ENCODE measurements at regions not wholly inside any gene's neighbourhood (a gene's known extent, or its start where the extent isn't known, plus 50 kb on each side); places are given as distances from the start of the nearest gene placed in this dataset.

- ChIA-PET CTCF (interaction anchor here (1.0 kb wide), 1 partner anchor 366 kb away, joined by 3 read pairs; no protein-coding TSS in a partner anchor), POLR2A (no interaction called here)
- TF ChIP-seq MYC (IDR thresholded peaks at IDR 0.05; ENCODE audit: borderline replicate concordance, low read length) = no peak
- TF ChIP-seq, protein P1, sequence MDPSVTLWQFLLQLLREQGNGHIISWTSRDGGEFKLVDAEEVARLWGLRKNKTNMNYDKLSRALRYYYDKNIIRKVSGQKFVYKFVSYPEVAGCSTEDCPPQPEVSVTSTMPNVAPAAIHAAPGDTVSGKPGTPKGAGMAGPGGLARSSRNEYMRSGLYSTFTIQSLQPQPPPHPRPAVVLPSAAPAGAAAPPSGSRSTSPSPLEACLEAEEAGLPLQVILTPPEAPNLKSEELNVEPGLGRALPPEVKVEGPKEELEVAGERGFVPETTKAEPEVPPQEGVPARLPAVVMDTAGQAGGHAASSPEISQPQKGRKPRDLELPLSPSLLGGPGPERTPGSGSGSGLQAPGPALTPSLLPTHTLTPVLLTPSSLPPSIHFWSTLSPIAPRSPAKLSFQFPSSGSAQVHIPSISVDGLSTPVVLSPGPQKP (IDR thresholded peaks at IDR 0.05; ENCODE audit: low read depth, low read length) = no peak
- TF ChIP-seq EP300 (IDR thresholded peaks at IDR 0.05) = no peak
- TF ChIP-seq, protein P2, sequence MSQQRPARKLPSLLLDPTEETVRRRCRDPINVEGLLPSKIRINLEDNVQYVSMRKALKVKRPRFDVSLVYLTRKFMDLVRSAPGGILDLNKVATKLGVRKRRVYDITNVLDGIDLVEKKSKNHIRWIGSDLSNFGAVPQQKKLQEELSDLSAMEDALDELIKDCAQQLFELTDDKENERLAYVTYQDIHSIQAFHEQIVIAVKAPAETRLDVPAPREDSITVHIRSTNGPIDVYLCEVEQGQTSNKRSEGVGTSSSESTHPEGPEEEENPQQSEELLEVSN (IDR thresholded peaks at IDR 0.05; ENCODE audit: borderline replicate concordance, low read depth) = no peak
- Histone ChIP-seq H3K27ac (no peak overlapping the region), H3K4me2 (no peak overlapping the region), H3K4me3 (no peak overlapping the region), H3K4me1 (no peaks in the 10 kb centered on the region), H3K9me3 (no peaks in the 10 kb centered on the region)
- no peak for FAIRE-seq
- WGBS (ENCODE audit: missing lambda C conversion rate) = 79% methylated on average over 2 of the region's 2 CpGs
- no peak for DNase-seq (ENCODE audit: low read depth in 1 of 2, low spot score in 1 of 2)
- ATAC-seq = no peak
Observed at GRCh38 chr2:75333646-75334045, 134.3 kb upstream of the TACR1 start.

GRCh38 chr2:75328156-75328555 lies 128.8 kb upstream of the TACR1 start:
- TF ChIP-seq JUN (IDR thresholded peaks at IDR 0.05) (no peak), EHF (CRISPR knock-in tag; IDR thresholded peaks at IDR 0.05) (no peak), RCOR1 (IDR thresholded peaks at IDR 0.05; ENCODE audit: low read depth, low read length) (no peak), RARB (CRISPR knock-in tag; IDR thresholded peaks at IDR 0.05) (no peak)
- Histone ChIP-seq H3K27ac (no peak overlapping the region), H3K9me3 (no peaks in the 10 kb centered on the region), H3K4me2 (no peak overlapping the region), H3K4me1 (no peaks in the 10 kb centered on the region), H3K4me3 (no peak overlapping the region)
- POLR2A ChIA-PET = no interaction called here
- 78% methylated on average over 7 of the region's 7 CpGs for WGBS (ENCODE audit: missing lambda C conversion rate)
- DNase-seq (ENCODE audit: low read depth in 1 of 2, low spot score in 1 of 2) (no peak), ATAC-seq (no peak), FAIRE-seq (no peak)
- CTCF ChIA-PET = no interaction called here

- ATAC-seq = no peak
- Histone ChIP-seq H3K4me3 (no peak overlapping the region), H3K4me1 (no peaks in the 10 kb centered on the region), H3K4me2 (no peak overlapping the region), H3K9me3 (no peaks in the 10 kb centered on the region), H3K27ac (no peak overlapping the region)
- 39% methylated on average over 7 of the region's 7 CpGs for WGBS (ENCODE audit: missing lambda C conversion rate)
- POLR2A ChIA-PET = no interaction called here
- CTCF ChIA-PET = no interaction called here
- TF ChIP-seq BHLHE40 (IDR thresholded peaks at IDR 0.05; ENCODE audit: low read depth, low read length) = no peak
- FAIRE-seq = no peak
- no peak for DNase-seq (ENCODE audit: low read depth in 1 of 2, low spot score in 1 of 2)
Observed at GRCh38 chr2:75327334-75327733, 128.0 kb upstream of the TACR1 start.

- no peak for FAIRE-seq
- no peak for DNase-seq (ENCODE audit: low read depth in 1 of 2, low spot score in 1 of 2)
- no peaks in the 10 kb centered on the region for H3K9me3 ChIP-seq
- POLR2A ChIA-PET = no interaction called here
- no peak overlapping the region for H3K4me3 ChIP-seq
- TF ChIP-seq ZFP36 (IDR thresholded peaks at IDR 0.05; ENCODE audit: borderline replicate concordance, partially characterized antibody) (no peak), GATA3 (IDR thresholded peaks at IDR 0.05; ENCODE audit: borderline replicate concordance) (no peak), ESRRA (IDR thresholded peaks at IDR 0.05; ENCODE audit: borderline replicate concordance, low read length) (no peak), RFX5 (IDR thresholded peaks at IDR 0.05) (no peak), BHLHE40 (IDR thresholded peaks at IDR 0.05; ENCODE audit: low read depth, low read length) (no peak), JUN (IDR thresholded peaks at IDR 0.05) (no peak), FOSL2 (IDR thresholded peaks at IDR 0.05) (no peak), FOSL2 (CRISPR knock-in tag; IDR thresholded peaks at IDR 0.05) (no peak), ZSCAN20 (CRISPR knock-in tag; IDR thresholded peaks at IDR 0.05) (no peak), CBX8 (IDR thresholded peaks at IDR 0.05) (no peak), HMGXB4 (CRISPR knock-in tag; IDR thresholded peaks at IDR 0.05; ENCODE audit: borderline replicate concordance) (no peak), REST (IDR thresholded peaks at IDR 0.05) (no peak), NFE2L2 (conservative IDR thresholded peaks at IDR 0.05; ENCODE audit: low read length) (no peak), HES2 (IDR thresholded peaks at IDR 0.05) (no peak), ATOH8 (CRISPR knock-in tag; IDR thresholded peaks at IDR 0.05; ENCODE audit: low read depth) (no peak)
- TF ChIP-seq, protein P2 (IDR thresholded peaks at IDR 0.05; ENCODE audit: borderline replicate concordance, low read depth) = no peak
- CTCF ChIA-PET = no interaction called here
- no peaks in the 10 kb centered on the region; the same call in 2 of the 3 replicates for H3K4me1 ChIP-seq
- 86% methylated on average over 2 of the region's 2 CpGs for WGBS (ENCODE audit: missing lambda C conversion rate)
- no peak overlapping the region for H3K27ac ChIP-seq
- no peak overlapping the region for H3K4me2 ChIP-seq
- ATAC-seq = no peak
Observed at GRCh38 chr2:75326645-75327044, 127.3 kb upstream of the TACR1 start.
